ENCODE measurements at regions not wholly inside any gene's neighbourhood (a gene's known extent, or its start where the extent isn't known, plus 50 kb on each side); places are given as distances from the start of the nearest gene placed in this dataset.

DNA sequence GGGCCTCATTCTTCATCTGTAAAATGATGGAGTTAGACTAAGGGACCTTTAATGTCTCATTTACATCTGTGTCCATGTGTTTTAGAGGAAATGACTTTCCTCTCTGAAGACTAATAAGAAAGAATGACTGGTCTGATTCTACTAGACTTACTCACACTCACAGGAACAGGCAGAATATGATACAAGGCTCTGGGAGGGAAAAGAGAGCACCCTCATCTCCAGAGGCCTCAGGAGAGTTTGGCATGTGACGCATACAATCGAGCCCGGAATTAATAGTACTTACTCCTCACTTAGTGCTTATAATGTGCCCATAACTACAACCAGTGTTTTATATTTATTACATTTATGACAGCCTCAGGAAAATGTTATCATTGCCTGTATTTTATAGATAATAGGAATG lies 608.7 kb downstream of the KCTD16 start:
- Histone ChIP-seq H3K27ac (no peak overlapping the region), H3K4me1 (no peaks in the 10 kb centered on the region), H3K4me2 (ENCODE audit: low read length) (no peak overlapping the region), H3K27me3 (ENCODE audit: control insufficient read depth, insufficient read depth, low read length) (no peaks in the 10 kb centered on the region), H3K4me3 (ENCODE audit: low read depth, low read length) (no peak overlapping the region), H2AFZ (no peak overlapping the region), H3K79me2 (no peaks in the 10 kb centered on the region), H3K9me3 (ENCODE audit: control insufficient read depth, low read length) (no peaks in the 10 kb centered on the region), H3K36me3 (ENCODE audit: control insufficient read depth, insufficient read depth, low read length) (no peaks in the 10 kb centered on the region), H3K9ac (no peak overlapping the region)
- TF ChIP-seq, protein P1, sequence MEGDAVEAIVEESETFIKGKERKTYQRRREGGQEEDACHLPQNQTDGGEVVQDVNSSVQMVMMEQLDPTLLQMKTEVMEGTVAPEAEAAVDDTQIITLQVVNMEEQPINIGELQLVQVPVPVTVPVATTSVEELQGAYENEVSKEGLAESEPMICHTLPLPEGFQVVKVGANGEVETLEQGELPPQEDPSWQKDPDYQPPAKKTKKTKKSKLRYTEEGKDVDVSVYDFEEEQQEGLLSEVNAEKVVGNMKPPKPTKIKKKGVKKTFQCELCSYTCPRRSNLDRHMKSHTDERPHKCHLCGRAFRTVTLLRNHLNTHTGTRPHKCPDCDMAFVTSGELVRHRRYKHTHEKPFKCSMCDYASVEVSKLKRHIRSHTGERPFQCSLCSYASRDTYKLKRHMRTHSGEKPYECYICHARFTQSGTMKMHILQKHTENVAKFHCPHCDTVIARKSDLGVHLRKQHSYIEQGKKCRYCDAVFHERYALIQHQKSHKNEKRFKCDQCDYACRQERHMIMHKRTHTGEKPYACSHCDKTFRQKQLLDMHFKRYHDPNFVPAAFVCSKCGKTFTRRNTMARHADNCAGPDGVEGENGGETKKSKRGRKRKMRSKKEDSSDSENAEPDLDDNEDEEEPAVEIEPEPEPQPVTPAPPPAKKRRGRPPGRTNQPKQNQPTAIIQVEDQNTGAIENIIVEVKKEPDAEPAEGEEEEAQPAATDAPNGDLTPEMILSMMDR (IDR thresholded peaks at IDR 0.05) = no peak

GRCh38 chr5:144778561-144778960 lies 607.9 kb downstream of the KCTD16 start:
- Histone ChIP-seq H3K27me3 (ENCODE audit: control insufficient read depth, insufficient read depth, low read length) (no peaks in the 10 kb centered on the region), H3K9ac (no peak overlapping the region)

DNA sequence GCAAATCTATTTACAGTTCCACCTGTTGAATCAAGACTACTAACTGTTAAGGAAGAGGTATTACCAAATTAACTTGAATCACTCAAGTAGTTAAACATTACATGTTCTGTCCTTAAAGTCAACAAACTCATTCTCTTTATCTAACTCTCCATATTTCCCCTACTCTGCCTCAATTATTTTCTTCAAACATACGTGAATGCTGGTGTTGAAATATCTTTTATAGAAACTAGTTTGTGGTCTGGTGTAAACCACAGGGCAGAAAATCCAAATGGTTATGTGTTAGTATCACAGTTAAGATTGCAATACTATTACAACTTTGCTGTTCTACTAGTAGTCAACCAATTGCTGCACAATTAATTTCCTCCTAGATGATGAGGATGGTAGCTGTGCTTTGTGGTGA lies 603.5 kb downstream of the KCTD16 start:
- TF ChIP-seq, protein P1 (IDR thresholded peaks at IDR 0.05) = no peak
- Histone ChIP-seq H2AFZ (no peak overlapping the region), H3K27me3 (ENCODE audit: control insufficient read depth, insufficient read depth, low read length) (no peaks in the 10 kb centered on the region), H3K79me2 (no peaks in the 10 kb centered on the region), H3K9ac (no peak overlapping the region), H3K27ac (no peak overlapping the region), H3K4me3 (ENCODE audit: low read depth, low read length) (no peak overlapping the region), H3K4me2 (ENCODE audit: low read length) (no peak overlapping the region), H3K9me3 (ENCODE audit: control insufficient read depth, low read length) (no peaks in the 10 kb centered on the region), H3K36me3 (ENCODE audit: control insufficient read depth, insufficient read depth, low read length) (no peaks in the 10 kb centered on the region), H3K4me1 (no peaks in the 10 kb centered on the region)

More at GRCh38 chr5:144778561-144778960, 607.9 kb downstream of the KCTD16 start:
- H3K36me3 ChIP-seq (ENCODE audit: control insufficient read depth, insufficient read depth, low read length) = no peaks in the 10 kb centered on the region
- H3K4me2 ChIP-seq (ENCODE audit: low read length) = no peak overlapping the region
- no peak overlapping the region for H2AFZ ChIP-seq
- H3K9me3 ChIP-seq (ENCODE audit: control insufficient read depth, low read length) = no peaks in the 10 kb centered on the region
- H3K4me3 ChIP-seq (ENCODE audit: low read depth, low read length) = no peak overlapping the region
- H3K4me1 ChIP-seq = no peaks in the 10 kb centered on the region
- no peak overlapping the region for H3K27ac ChIP-seq
- H3K79me2 ChIP-seq = no peaks in the 10 kb centered on the region
- TF ChIP-seq, protein P1 (IDR thresholded peaks at IDR 0.05) = no peak

DNA sequence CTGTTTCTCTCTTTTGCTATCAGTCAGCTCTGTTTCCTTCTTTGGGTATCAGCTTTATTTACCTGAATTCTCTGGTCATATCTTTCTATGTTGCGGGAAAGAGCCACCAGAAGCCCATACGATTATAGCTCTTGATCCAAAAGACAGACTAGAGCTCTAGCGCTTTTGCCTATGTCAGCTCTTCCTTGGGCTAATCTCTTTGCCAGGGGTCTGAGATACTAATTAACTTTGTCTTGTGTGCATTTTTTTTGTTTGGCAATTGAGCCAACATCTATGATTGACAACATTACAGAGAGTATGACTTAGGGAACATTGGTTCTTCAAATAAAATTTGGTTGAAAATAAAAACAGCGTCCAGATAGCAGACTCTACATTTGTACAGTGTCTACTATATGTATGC lies 603.0 kb downstream of the KCTD16 start:
- TF ChIP-seq, protein P1 (IDR thresholded peaks at IDR 0.05) = no peak
- H2AFZ ChIP-seq = no peak overlapping the region
- H3K4me2 ChIP-seq (ENCODE audit: low read length) = no peak overlapping the region

DNA sequence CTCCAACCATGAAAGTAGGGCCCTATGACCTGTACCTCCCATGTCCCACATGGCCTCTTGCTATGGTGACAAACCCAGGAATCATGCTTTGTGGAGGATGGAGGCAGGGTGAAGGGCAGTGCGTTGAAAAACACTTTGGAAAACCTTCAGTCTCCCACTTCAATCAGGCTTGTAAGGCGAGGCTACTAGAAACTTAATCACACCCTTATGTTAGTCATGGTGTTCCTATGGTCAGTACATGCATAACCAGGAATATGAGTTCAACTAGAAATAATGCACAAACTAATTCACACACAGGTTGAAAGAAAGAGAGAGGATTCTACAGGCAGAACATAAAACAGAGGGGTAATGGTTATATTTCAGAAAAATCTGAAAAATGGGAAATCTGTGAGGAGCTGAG lies 601.1 kb downstream of the KCTD16 start:
- Histone ChIP-seq H2AFZ (no peak overlapping the region), H3K79me2 (no peaks in the 10 kb centered on the region), H3K9ac (no peak overlapping the region), H3K4me2 (ENCODE audit: low read length) (no peak overlapping the region), H3K36me3 (ENCODE audit: control insufficient read depth, insufficient read depth, low read length) (no peaks in the 10 kb centered on the region), H3K4me3 (ENCODE audit: low read depth, low read length) (no peak overlapping the region), H3K9me3 (ENCODE audit: control insufficient read depth, low read length) (no peaks in the 10 kb centered on the region), H3K27ac (no peak overlapping the region), H3K27me3 (ENCODE audit: control insufficient read depth, insufficient read depth, low read length) (no peaks in the 10 kb centered on the region), H3K4me1 (no peaks in the 10 kb centered on the region)
- TF ChIP-seq, protein P1 (IDR thresholded peaks at IDR 0.05) = no peak

More for the DNA sequence above, 603.0 kb downstream of the KCTD16 start:
- Histone ChIP-seq H3K27me3 (ENCODE audit: control insufficient read depth, insufficient read depth, low read length) (no peaks in the 10 kb centered on the region), H3K27ac (no peak overlapping the region), H3K4me3 (ENCODE audit: low read depth, low read length) (no peak overlapping the region), H3K9ac (no peak overlapping the region), H3K9me3 (ENCODE audit: control insufficient read depth, low read length) (no peaks in the 10 kb centered on the region), H3K79me2 (no peaks in the 10 kb centered on the region), H3K4me1 (no peaks in the 10 kb centered on the region), H3K36me3 (ENCODE audit: control insufficient read depth, insufficient read depth, low read length) (no peaks in the 10 kb centered on the region)

Data from parathyroid adenoma (tissue), 2 donors.